Ammon's horn (tissue), 1 donor: ENCODE measurements at regions not wholly inside any gene's neighbourhood (a gene's known extent, or its start where the extent isn't known, plus 50 kb on each side); places are given as distances from the start of the nearest gene placed in this dataset.
"Not testable (repeated sequence)": the region's sequence is repeated elsewhere in the genome, so short reads cannot be mapped to it uniquely, and the experiment has no call there.

Experiments used
- DNase-seq: peaks from one replicate; pipeline ENCODE4 v3.0.0-alpha.2; 2016; ENCODE audit warnings: low spot score

DNA sequence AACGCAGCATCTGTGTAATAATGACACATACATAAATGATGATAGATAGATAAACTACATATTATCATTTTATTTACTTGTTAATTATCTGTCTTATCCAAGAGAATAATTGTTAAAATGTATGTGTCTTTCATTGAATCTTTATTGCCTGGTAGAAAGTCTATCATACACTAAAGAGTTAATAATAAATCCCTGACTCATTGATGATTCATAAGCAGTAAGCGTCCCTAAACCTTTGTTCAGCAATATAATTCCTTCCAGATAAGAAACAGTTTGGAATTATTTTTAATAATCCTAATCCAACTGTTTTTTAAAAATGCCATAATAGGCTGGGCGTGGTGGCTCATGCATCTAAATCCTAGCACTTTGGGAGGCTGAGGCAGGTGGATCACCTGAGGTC, 655.6 kb upstream of the CNTN5 start:
- DNase-seq = no peak

DNA sequence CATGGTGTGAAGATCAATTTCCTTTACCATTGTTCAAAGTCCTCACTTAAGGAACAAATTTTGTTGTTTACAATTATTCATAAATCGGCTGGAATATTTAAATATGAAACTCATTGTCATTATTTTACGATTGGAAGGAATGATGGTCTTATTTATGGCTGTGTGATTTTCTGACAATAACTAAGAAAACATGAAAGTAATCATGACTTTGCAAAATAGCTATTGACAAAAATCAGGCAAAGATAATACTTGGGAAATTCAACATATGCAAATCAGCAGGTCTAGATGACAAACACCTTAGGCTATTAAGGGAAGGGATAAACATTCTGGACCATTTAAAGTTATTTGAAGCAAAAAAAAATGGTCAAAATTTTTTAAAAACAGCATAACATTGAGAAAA, 654.8 kb upstream of the CNTN5 start:
- no peak for DNase-seq

DNA sequence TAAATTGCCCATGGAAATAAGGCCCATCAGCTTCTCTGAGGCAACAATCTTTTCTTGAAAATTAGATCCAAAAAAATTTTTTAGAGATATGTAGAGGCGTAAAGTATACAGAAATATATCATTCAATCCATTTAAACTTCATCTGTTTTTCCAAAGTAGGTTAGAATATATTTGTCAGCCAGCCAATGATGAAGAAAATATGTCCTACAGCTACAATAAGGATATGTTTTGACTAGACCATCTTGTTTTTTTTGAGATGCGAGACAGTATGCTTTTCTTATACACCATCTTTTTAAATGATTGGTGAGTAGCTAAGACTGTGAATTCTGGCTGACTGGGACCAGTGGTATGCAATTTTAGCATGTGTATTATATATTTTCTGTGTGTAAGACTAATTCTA, 630.4 kb upstream of the CNTN5 start:
- no peak for DNase-seq

GRCh38 chr11:98394500-98394899, 626.2 kb upstream of the CNTN5 start:
- DNase-seq = not testable (repeated sequence)

GRCh38 chr11:98398508-98398907, 622.2 kb upstream of the CNTN5 start:
- no peak for DNase-seq

- no peak for DNase-seq
Measured at GRCh38 chr11:98409069-98409468, 611.7 kb upstream of the CNTN5 start.

- DNase-seq = no peak
Measured at GRCh38 chr11:98411777-98412176, 609.0 kb upstream of the CNTN5 start.

DNA sequence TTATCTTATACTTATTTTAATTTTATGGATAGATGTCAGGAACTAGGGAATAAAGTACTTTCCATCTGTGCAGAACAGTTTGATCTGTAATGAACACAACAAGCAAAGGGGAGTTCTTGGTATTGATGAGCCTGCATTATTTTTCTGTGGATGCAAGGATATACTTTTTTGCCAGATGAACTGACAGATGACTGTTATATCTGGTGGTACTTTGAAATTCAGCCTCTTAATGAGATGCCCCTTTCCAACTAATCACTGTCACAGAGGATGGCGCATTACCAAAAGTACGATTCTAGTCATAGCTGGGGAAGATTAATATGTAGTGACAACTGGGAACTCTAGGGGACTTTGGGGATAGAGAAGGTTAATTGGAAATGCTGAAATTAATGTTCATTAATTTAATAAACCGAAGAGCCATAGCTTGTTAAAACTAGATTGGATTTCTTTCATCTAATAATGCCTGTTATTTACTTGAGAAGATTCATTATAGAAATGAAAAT, 603.4 kb upstream of the CNTN5 start:
- no peak for DNase-seq

GRCh38 chr11:98423933-98424332, 596.8 kb upstream of the CNTN5 start:
- DNase-seq = no peak

- DNase-seq = not testable (repeated sequence)
Measured at GRCh38 chr11:98424773-98425172, 596.0 kb upstream of the CNTN5 start.

DNA sequence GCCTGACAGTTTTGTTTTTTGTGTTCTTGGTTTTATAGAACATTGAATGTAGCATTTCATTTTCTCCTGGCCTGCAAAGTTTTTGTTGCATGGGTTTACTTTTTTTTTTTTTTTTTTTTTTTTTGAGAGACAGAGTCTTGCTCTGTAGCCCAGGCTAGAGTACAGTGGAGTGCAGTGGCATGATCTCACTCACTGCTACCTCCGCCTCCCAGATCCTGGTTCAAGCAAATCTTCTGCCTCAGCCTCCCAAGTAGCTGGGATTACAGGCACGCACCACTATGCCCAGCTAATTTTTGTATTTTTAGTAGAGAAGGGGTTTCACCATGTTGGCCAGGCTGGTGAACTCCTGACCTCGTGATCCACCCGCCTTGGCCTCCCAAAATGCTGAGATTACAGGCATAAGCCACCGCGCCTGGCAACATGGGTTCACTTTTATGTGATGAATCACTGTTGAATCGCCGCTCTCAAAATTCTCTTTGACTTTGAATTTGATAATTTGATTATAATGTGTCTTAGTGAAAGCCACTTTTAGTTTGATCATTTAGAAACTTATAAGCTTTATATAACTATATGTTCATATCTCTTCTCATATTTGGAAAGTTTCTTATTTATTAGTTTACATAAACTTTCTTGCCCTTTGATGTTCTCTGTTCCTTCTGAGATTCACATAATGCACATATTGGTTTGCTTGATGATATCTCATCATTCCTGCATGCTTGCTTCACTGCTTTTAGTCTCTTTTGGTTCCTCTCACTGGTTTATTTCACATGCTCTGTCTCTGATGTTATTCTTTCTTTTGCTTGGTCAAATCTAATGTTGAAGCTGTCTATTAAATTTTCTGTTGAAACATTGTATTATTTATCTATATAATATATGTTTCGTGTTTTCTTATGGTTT, 589.0 kb upstream of the CNTN5 start:
- DNase-seq = no peak

DNA sequence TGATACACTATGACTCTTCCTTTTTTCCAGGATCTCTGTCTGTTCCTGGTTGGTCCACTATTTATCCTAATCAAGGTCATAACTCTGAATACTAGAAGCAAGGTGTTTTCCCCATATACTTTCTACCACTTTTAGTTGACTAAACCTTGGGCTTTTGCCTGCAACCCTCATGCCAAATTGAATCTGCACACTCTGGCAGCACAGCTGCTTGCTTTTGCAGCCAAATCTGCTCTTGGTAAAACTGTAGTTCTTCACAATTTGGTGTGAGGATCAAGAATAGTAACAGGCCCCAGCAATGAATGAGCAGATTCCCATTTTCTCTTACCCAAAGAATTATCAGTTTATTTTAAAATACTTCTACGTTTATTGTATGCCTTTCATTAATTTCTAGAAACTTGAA, 586.5 kb upstream of the CNTN5 start:
- DNase-seq = peak; percentile 57

DNA sequence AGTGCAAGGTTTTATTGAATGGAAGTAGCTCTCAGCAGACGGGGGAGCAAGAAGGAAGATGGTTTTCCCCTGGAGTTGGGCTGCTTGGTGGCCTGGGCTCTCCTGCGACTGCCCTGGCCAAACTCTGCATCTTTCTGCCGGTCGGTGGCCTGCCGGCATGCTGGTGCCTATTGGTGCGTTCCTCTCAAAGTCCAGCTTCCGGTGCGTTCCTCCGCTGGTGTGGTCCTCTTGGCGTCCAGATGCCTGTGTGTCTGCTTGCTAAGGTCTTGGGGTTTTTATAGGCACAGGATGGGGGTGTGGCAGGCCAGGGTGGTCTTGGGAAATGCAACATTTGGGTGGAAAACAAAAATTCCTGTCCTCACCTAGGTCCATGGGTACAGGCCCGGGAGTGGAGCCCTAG, 567.4 kb upstream of the CNTN5 start:
- DNase-seq = no peak

DNA sequence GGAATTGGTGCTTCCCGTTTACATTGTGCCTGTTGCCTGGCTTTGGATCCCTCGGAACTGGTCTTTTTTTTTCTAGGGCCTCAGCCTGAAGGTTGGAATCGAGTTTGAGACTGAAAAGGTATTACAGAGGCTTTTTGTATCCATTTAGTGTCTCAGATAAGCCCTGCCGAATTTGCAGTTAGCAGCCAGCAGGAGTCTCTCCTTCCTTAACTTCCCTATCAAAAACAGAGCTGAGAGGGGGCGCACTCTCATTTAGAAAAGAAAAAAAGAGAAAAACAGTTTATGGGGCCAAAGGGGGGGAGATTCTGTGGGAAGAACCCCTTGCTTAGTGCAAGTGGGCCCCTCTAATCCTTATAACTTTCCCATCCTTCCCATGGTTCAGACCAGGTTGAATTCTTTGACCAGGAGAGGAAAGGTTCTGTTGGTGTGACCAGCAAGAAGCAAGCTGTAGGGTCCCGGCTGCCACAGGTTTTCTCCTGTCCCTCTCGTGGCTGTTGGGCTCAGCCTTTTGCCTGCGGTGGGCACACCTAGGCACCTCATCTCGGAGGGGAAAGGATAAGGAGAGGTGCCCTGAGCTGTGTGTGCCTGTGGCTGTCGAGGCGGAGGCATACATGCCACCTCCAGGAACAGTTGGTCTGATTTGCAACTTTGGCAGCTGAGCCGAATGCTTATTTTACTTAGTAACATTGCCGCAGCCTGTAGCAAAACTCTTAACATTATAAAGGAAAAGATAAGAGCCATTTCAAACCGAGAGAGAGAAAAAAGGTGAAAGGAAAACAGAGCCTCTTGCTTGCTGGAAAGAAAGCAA, 565.0 kb upstream of the CNTN5 start:
- peak; percentile 25 for DNase-seq

DNA sequence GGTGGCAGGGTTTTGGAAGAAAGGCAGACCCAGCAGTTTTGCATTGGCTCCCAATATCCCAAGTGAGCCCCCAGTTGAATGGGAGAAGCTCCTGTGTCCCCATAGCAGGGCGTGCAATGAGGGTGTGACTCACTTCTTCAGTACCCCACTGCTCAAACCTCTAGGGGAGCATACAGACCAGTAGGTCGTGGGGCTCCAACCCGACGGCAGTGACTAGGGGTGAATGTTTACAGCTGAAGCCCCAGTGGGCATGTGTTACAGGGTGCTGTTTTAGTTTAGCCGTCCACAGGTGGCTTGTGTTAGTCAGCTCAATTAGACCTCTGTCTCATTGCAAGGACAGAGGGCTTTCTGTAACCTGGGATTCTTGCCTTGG, 564.5 kb upstream of the CNTN5 start:
- DNase-seq = no peak

GRCh38 chr11:98495016-98495415, 525.7 kb upstream of the CNTN5 start:
- DNase-seq = no peak

DNA sequence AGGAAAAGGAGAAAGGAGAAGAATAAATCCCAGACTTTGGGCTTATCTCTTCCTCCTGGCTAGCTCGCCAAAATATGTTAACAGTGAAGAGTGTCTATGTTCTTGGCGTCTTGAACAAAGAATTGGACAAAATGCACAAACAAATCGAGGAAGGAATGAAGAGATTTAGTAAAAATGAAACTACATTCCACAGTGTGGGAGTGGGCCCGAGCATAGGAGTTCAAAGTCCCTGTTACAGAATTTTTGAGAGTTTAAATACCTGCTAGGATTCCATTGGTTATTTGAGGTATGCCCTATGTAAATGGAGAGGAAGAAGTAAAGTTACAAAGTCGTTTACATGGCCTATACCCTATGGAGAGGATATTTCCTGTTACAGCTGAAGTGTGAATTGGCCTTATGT, 525.1 kb upstream of the CNTN5 start:
- no peak for DNase-seq

DNA sequence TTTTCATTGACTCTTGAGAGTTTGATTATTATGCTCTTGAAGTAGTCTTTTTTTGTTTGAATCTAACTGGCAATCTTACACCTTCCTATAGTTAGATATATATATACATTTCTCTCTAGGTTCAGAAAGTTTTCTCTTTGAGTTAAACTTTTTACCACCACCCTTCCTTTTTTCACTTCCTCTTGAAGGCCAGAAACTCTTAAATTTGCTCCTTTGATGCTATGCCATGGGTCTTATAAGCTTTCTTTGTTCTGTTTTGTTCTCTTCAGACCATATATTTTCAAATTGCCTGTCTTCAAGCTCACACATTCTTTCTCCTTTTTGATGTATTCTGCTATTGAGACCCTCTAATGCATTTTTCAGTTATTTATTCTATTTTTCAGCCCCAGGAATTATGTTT, 513.5 kb upstream of the CNTN5 start:
- no peak for DNase-seq

GRCh38 chr11:98512938-98513337, 507.8 kb upstream of the CNTN5 start:
- DNase-seq = no peak

GRCh38 chr11:98531576-98531975, 489.2 kb upstream of the CNTN5 start:
- no peak for DNase-seq

GRCh38 chr11:98536023-98536422, 484.7 kb upstream of the CNTN5 start:
- no peak for DNase-seq

DNA sequence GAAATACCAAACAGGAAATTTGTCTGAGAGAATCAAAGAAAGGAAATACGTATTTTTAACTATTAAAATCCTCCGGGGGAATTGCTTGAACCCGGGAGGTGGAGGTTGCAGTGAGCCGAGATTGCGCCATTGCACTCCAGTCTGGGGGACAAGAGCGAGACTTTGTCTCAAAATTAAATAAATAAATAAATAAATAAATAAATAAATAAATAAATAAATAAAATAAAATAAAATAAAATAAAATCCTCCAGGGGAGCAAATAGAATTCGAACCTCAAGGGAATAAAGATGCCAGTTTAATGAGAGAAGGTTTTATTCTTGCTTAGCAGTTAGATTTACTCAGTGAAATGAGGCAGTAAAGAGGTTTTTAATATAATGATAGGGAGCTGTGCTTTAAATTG, 482.4 kb upstream of the CNTN5 start:
- DNase-seq = not testable (repeated sequence)

DNA sequence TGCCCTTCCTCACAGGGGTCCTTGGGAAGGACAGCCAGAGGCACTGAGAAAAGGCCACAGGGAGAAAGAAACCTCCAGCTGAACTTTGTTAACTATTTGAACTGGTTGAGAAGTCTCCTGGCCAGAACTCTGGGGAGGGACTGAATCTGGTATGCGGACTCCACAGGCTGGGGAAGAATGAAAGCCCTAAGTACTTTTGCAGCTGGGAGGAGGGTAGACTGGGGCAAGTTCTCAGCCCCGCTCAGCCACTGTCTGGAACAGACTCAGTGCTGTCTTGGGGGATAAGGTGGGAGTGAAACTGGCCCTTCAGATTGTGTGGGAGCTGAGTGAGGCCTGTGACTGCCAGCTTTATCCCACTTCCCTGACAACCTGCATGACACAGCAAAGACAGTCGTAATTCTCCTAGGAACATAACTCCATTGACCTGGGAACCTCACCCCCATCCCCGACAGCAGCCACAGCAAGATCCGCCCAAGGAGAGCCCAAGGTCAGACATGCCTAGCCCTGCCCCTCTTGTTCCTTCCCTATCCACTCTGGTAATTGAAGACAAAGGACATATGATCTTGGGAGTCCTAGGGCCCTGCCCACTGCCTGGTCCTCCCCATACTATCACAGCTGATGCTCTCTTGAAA, 475.1 kb upstream of the CNTN5 start:
- DNase-seq = no peak
